Nephron (organoid): ENCODE measurements at regions not wholly inside any gene's neighbourhood (a gene's known extent, or its start where the extent isn't known, plus 50 kb on each side); places are given as distances from the start of the nearest gene placed in this dataset.

Experiments
- H3K27ac Mint-ChIP-seq, 3 experiments: 2 replicates each; pipeline ENCODE4 v1.8.0; 2020; ENCODE audit warnings: mixed read lengths in 3 of 3, mild to moderate bottlenecking in 2 of 3, moderate library complexity in 1 of 3
- H3K27me3 Mint-ChIP-seq: 2 replicates; pipeline ENCODE4 v1.8.0; 2021; ENCODE audit warnings: low read depth, mild to moderate bottlenecking, moderate library complexity, mixed read lengths
- H3K36me3 Mint-ChIP-seq: 2 replicates; pipeline ENCODE4 v1.8.0; 2020; ENCODE audit warnings: low read depth, mixed read lengths
- H3K4me1 Mint-ChIP-seq: 2 replicates; pipeline ENCODE4 v1.8.0; 2020; ENCODE audit warnings: mixed read lengths
- H3K4me3 Mint-ChIP-seq, 3 experiments: 2 replicates each; pipeline ENCODE4 v1.8.0; 2020; ENCODE audit warnings: mild to moderate bottlenecking in 3 of 3, mixed read lengths in 3 of 3, moderate library complexity in 2 of 3
- H3K9me3 Mint-ChIP-seq: 2 replicates; pipeline ENCODE4 v1.8.0; 2020; ENCODE audit warnings: mixed read lengths
- CTCF ChIP-seq, 3 experiments: fragments of 200-600 bp; sonication (generic); IDR thresholded peaks; one replicate each; pipeline ENCODE4 v1.5.0; 2021; ENCODE audit warnings: antibody characterized with exemption in 3 of 3; ENCODE audit not compliant: unreplicated experiment in 3 of 3

- H3K4me1 Mint-ChIP-seq, result peaks cover 10% of the 10 kb centered on the region
- H3K27ac Mint-ChIP-seq, result no peak overlapping the region
- no peak for TF ChIP-seq CTCF (IDR thresholded peaks at IDR 0.05; ENCODE audit: unreplicated experiment in 3 of 3)
- H3K4me3 Mint-ChIP-seq, result no peak overlapping the region
- no peaks in the 10 kb centered on the region for H3K27me3 Mint-ChIP-seq
- no peaks in the 10 kb centered on the region for H3K36me3 Mint-ChIP-seq
- peaks cover 5% of the 10 kb centered on the region for H3K9me3 Mint-ChIP-seq
These were observed 216.3 kb downstream of the EFHB start for GRCh38 chr3:19717736-19718135.

- TF ChIP-seq CTCF (IDR thresholded peaks at IDR 0.05; ENCODE audit: unreplicated experiment in 3 of 3), result no peak
- Mint-ChIP-seq H3K4me1 (no peaks in the 10 kb centered on the region), H3K9me3 (no peaks in the 10 kb centered on the region), H3K4me3 (no peak overlapping the region), H3K27me3 (no peaks in the 10 kb centered on the region), H3K27ac (no peak overlapping the region), H3K36me3 (no peaks in the 10 kb centered on the region)
These were observed 222.7 kb downstream of the EFHB start for GRCh38 chr3:19711160-19711782.

GRCh38 chr3:19702416-19703078 is 231.5 kb downstream of the EFHB start:
- no peak overlapping the region for H3K4me3 Mint-ChIP-seq
- no peak for TF ChIP-seq CTCF (IDR thresholded peaks at IDR 0.05; ENCODE audit: unreplicated experiment in 3 of 3)
- H3K36me3 Mint-ChIP-seq, result no peaks in the 10 kb centered on the region
- H3K9me3 Mint-ChIP-seq, result no peaks in the 10 kb centered on the region
- H3K4me1 Mint-ChIP-seq, result no peaks in the 10 kb centered on the region
- H3K27ac Mint-ChIP-seq, result no peak overlapping the region
- H3K27me3 Mint-ChIP-seq, result peaks cover 4% of the 10 kb centered on the region

GRCh38 chr3:19688767-19689166 is 245.2 kb downstream of the EFHB start:
- Mint-ChIP-seq H3K27ac (no peak overlapping the region), H3K4me3 (no peak overlapping the region), H3K27me3 (no peaks in the 10 kb centered on the region), H3K9me3 (peaks cover 40% of the 10 kb centered on the region), H3K4me1 (no peaks in the 10 kb centered on the region), H3K36me3 (no peaks in the 10 kb centered on the region)
- no peak for TF ChIP-seq CTCF (IDR thresholded peaks at IDR 0.05; ENCODE audit: unreplicated experiment in 3 of 3)

GRCh38 chr3:19668163-19668562 is 265.9 kb downstream of the EFHB start:
- H3K4me1 Mint-ChIP-seq, result no peaks in the 10 kb centered on the region
- H3K4me3 Mint-ChIP-seq, result no peak overlapping the region
- H3K27ac Mint-ChIP-seq, result no peak overlapping the region
- no peaks in the 10 kb centered on the region for H3K27me3 Mint-ChIP-seq
- TF ChIP-seq CTCF (IDR thresholded peaks at IDR 0.05; ENCODE audit: unreplicated experiment in 3 of 3), result no peak
- H3K9me3 Mint-ChIP-seq, result no peaks in the 10 kb centered on the region
- no peaks in the 10 kb centered on the region for H3K36me3 Mint-ChIP-seq

- Mint-ChIP-seq H3K4me1 (no peaks in the 10 kb centered on the region), H3K27ac (no peak overlapping the region), H3K4me3 (no peak overlapping the region), H3K9me3 (no peaks in the 10 kb centered on the region), H3K36me3 (no peaks in the 10 kb centered on the region), H3K27me3 (no peaks in the 10 kb centered on the region)
- no peak for TF ChIP-seq CTCF (IDR thresholded peaks at IDR 0.05; ENCODE audit: unreplicated experiment in 3 of 3)
These were observed 271.5 kb downstream of the EFHB start for GRCh38 chr3:19662486-19662885.
